Muscle of leg (tissue), 3 donors: ENCODE measurements at regions not wholly inside any gene's neighbourhood (a gene's known extent, or its start where the extent isn't known, plus 50 kb on each side); places are given as distances from the start of the nearest gene placed in this dataset.
A peak's percentile ranks its signal among the peaks of the same experiment; 100 is the strongest.
"Not testable (repeated sequence)": the region's sequence is repeated elsewhere in the genome, so short reads cannot be mapped to it uniquely, and the experiment has no call there.

Source experiments
- DNase-seq: peaks from one replicate; pipeline ENCODE4 v3.0.0; 2013
- H3K27ac ChIP-seq: one replicate; pipeline ENCODE4 v1.5.1; 2013; ENCODE audit warnings: mild to moderate bottlenecking, low read length, control low read depth
- H3K27me3 ChIP-seq: one replicate; pipeline ENCODE4 v1.6.1; 2013; ENCODE audit warnings: low read length; ENCODE audit not compliant: control insufficient read depth, insufficient read depth
- H3K36me3 ChIP-seq: one replicate; pipeline ENCODE4 v1.6.1; 2013; ENCODE audit warnings: low read length; ENCODE audit not compliant: control insufficient read depth, insufficient read depth
- H3K4me1 ChIP-seq: one replicate; pipeline ENCODE4 v1.6.1; 2013; ENCODE audit warnings: low read length; ENCODE audit not compliant: control insufficient read depth, insufficient read depth
- H3K4me3 ChIP-seq: one replicate; pipeline ENCODE4 v1.5.1; 2013; ENCODE audit warnings: low read length, control low read depth
- H3K9me3 ChIP-seq: replicated peaks from 2 replicates; pipeline ENCODE4 v1.6.1; 2013; ENCODE audit warnings: low read depth, low read length; ENCODE audit not compliant: control insufficient read depth
- WGBS: methylation state at CpG from one replicate; pipeline ENCODE4 v1.1.5; 2013; ENCODE audit warnings: missing lambda C conversion rate; ENCODE audit not compliant: insufficient coverage; 5-methylcytosine and 5-hydroxymethylcytosine counted together

- no peak overlapping the region for H3K4me3 ChIP-seq
- no peaks in the 10 kb centered on the region for H3K36me3 ChIP-seq
- peaks cover 4% of the 10 kb centered on the region for H3K4me1 ChIP-seq
- H3K9me3 ChIP-seq = no peaks in the 10 kb centered on the region
- no peak overlapping the region for H3K27ac ChIP-seq
- H3K27me3 ChIP-seq = no peaks in the 10 kb centered on the region
- DNase-seq = no peak
- WGBS = no CpG with 5 or more reads among the region's 7 CpGs
Observed at GRCh38 chr16:79386299-79386698, 214.2 kb downstream of the MAF start.

- Histone ChIP-seq H3K36me3 (no peaks in the 10 kb centered on the region), H3K9me3 (peaks cover 4% of the 10 kb centered on the region), H3K4me3 (no peak overlapping the region), H3K27ac (no peak overlapping the region), H3K4me1 (peaks cover 7% of the 10 kb centered on the region), H3K27me3 (no peaks in the 10 kb centered on the region)
- WGBS = 57% methylated on average over 4 of the region's 10 CpGs
- DNase-seq = peak; percentile 24
Observed at GRCh38 chr16:79381603-79382042, 218.9 kb downstream of the MAF start.

DNA sequence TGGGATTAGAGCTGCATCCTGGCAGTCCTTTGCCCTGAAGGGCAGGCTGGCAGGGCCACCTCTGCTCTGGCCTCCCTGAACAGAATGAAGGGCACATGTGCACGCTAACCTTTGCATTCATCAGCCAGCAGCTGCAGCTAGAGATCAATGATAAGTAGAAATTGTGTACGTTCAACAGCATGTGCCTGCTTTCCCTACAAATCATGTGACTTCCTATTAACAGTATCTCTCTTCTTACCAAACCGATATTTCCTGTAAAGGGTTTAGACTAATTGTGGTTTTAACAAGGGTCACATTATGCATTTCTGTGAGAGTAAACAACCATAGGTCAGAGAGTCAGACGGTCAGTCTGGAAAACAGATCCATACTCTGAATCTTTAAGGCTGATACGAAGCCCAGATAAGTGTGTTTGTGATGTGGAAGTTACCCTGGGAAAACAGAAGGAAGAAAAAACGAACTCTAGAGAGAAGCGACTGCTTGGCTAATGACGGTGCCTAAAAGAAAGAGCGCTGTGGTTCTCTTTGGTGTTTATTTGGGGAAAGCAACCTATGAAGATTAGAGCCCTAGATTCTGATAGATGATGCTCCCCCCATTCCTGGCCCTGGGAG, 219.4 kb downstream of the MAF start:
- Histone ChIP-seq H3K27me3 (no peaks in the 10 kb centered on the region), H3K4me3 (no peak overlapping the region), H3K36me3 (no peaks in the 10 kb centered on the region), H3K4me1 (peaks cover 7% of the 10 kb centered on the region), H3K27ac (no peak overlapping the region), H3K9me3 (peaks cover 4% of the 10 kb centered on the region)
- WGBS = 60% methylated on average over 6 of the region's 9 CpGs
- no peak for DNase-seq

GRCh38 chr16:79379095-79379494, 221.4 kb downstream of the MAF start:
- WGBS = no CpG with 5 or more reads among the region's 3 CpGs
- no peaks in the 10 kb centered on the region for H3K36me3 ChIP-seq
- peaks cover 7% of the 10 kb centered on the region for H3K4me1 ChIP-seq
- peaks cover 4% of the 10 kb centered on the region for H3K9me3 ChIP-seq
- no peak for DNase-seq
- H3K27ac ChIP-seq = no peak overlapping the region
- no peaks in the 10 kb centered on the region for H3K27me3 ChIP-seq
- no peak overlapping the region for H3K4me3 ChIP-seq

DNA sequence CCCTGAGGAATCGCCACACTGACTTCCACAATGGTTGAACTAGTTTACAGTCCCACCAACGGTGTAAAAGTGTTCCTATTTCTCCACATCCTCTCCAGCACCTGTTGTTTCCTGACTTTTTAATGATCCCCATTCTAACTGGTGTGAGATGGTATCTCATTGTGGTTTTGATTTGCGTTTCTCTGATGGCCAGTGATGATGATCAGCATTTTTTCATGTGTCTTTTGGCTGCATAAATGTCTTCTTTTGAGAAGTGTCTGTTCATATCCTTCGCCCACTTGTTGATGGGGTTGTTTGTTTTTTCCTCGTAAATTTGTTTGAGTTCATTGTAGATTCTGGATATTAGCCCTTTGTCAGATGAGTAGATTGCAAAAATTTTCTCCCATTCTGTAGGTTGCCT, 223.5 kb downstream of the MAF start:
- H3K27ac ChIP-seq, H3K27me3 ChIP-seq, H3K9me3 ChIP-seq, H3K4me1 ChIP-seq, DNase-seq, H3K36me3 ChIP-seq, H3K4me3 ChIP-seq: not testable (repeated sequence)
- WGBS = no CpG with 5 or more reads among the region's 5 CpGs

DNA sequence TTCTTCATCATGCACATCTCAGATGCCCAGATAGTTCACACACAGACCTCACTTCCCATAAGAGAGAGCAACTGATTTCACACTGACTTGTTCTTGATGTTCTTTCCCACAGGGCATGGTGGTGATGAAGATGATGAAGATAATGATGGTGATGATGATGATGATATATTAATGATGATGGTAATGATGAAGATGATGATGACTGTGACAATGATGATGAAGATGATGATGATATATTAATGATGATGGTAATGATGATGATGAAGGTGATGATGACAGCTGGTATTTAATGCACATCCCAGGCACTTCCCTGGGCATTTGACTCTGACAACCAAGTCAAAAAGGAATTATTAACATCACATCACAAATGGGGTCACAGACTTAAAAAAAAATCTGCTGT, 225.2 kb downstream of the MAF start:
- H3K27me3 ChIP-seq = no peaks in the 10 kb centered on the region
- H3K9me3 ChIP-seq = peaks cover 9% of the 10 kb centered on the region
- no peak for DNase-seq
- H3K4me1 ChIP-seq = no peaks in the 10 kb centered on the region
- H3K27ac ChIP-seq = no peak overlapping the region
- H3K4me3 ChIP-seq = no peak overlapping the region
- H3K36me3 ChIP-seq = no peaks in the 10 kb centered on the region

- Histone ChIP-seq H3K36me3 (no peaks in the 10 kb centered on the region), H3K4me3 (no peak overlapping the region), H3K4me1 (no peaks in the 10 kb centered on the region), H3K9me3 (peaks cover 5% of the 10 kb centered on the region), H3K27ac (no peak overlapping the region), H3K27me3 (no peaks in the 10 kb centered on the region)
- WGBS = 70% methylated on average over 6 of the region's 7 CpGs
- no peak for DNase-seq
Observed at GRCh38 chr16:79372503-79373184, 227.9 kb downstream of the MAF start.

DNA sequence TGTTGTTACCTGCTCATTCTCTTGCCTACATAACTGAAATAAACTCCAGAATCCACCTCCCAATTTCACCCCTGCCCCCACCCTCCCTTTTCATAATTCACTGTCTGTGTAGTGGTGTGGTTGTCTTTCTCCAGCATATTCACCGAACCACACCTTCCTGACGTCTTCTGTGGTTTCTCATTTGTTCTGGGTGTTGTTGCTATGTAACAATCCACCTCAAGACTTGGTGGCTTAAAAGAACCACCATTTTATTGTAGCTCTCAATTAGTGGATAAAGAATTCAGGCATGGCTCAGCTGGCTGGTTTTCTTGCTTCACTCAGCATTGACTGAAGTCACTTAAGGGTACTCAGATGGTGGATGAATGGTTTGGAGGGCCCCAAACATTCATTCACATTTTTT, 229.8 kb downstream of the MAF start:
- Histone ChIP-seq H3K4me3 (no peak overlapping the region), H3K4me1 (no peaks in the 10 kb centered on the region), H3K9me3 (peaks cover 5% of the 10 kb centered on the region), H3K36me3 (no peaks in the 10 kb centered on the region), H3K27ac (no peak overlapping the region), H3K27me3 (no peaks in the 10 kb centered on the region)
- no CpG with 5 or more reads among the region's 2 CpGs for WGBS
- DNase-seq = no peak

- Histone ChIP-seq H3K4me3 (no peak overlapping the region), H3K27ac (no peak overlapping the region), H3K9me3 (peaks cover 5% of the 10 kb centered on the region), H3K27me3 (no peaks in the 10 kb centered on the region), H3K4me1 (no peaks in the 10 kb centered on the region), H3K36me3 (no peaks in the 10 kb centered on the region)
- WGBS = no CpG with 5 or more reads among the region's 3 CpGs
- no peak for DNase-seq
Observed at GRCh38 chr16:79369796-79370195, 230.7 kb downstream of the MAF start.

DNA sequence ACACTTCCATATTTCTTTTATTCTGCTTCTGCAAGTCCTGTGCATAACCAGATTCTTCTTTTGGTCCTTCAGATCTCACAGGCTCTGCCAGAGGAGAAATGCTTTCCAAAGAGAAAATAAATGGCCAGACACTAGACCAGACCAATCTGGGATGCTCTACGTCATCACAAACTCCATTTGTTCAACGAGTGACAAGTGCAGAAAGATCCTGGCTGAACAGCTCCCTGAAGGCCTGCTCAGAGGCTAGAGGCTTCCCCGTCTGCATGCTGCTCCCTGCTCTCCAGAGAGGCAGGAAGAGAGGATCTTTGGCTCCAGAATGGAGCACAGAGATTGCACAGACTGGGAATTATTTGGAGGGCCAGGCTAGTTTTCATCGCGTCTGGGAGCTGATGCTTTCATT, 232.7 kb downstream of the MAF start:
- no peak overlapping the region for H3K27ac ChIP-seq
- peaks cover 5% of the 10 kb centered on the region for H3K9me3 ChIP-seq
- no peaks in the 10 kb centered on the region for H3K27me3 ChIP-seq
- no peaks in the 10 kb centered on the region for H3K36me3 ChIP-seq
- DNase-seq = no peak
- H3K4me1 ChIP-seq = no peaks in the 10 kb centered on the region
- WGBS = 60% methylated on average over 1 of the region's 5 CpGs
- no peak overlapping the region for H3K4me3 ChIP-seq

DNA sequence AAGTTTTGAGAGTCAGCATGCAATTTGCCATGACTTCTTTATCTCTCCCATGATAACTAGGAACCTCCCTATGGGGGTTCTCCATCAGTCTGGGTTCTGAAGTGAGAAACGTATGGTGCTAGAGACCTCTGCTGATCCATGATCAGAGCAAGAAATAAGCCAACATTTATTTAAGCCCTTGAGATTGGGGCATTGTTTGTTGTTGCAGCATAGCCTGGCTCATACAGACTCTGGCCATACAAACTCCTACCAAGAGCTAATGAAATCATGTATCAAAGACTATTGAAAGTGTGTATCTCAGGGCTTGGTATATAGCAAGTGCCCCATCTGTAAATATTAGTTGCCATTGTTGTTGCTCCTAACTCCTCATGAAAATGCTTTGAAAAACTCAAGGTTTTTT, 233.9 kb downstream of the MAF start:
- no peak for DNase-seq
- no peak overlapping the region for H3K4me3 ChIP-seq
- no peak overlapping the region for H3K27ac ChIP-seq
- WGBS = no CpG with 5 or more reads among the region's 1 CpG
- H3K4me1 ChIP-seq = no peaks in the 10 kb centered on the region
- peaks cover 5% of the 10 kb centered on the region for H3K9me3 ChIP-seq
- H3K36me3 ChIP-seq = no peaks in the 10 kb centered on the region
- H3K27me3 ChIP-seq = no peaks in the 10 kb centered on the region
